SU-DHL-6 (cell line): ENCODE measurements at regions not wholly inside any gene's neighbourhood (a gene's known extent, or its start where the extent isn't known, plus 50 kb on each side); places are given as distances from the start of the nearest gene placed in this dataset.

Source experiments
- EZH2phosphoT487 ChIP-seq: fragments of 200-600 bp; sonication (generic), shearing (Covaris generic); conservative IDR thresholded peaks from 2 replicates; pipeline ENCODE4 v1.6.1; 2018; ENCODE audit warnings: mild to moderate bottlenecking, antibody characterized with exemption, low read length, moderate library complexity, mixed read lengths
- TF ChIP-seq, protein P1 (sequence below): fragments of 200-600 bp; sonication (generic); IDR thresholded peaks from one replicate; pipeline ENCODE4 v1.5.1; 2017; ENCODE audit warnings: antibody characterized with exemption, mild to moderate bottlenecking, low read length, moderate library complexity; ENCODE audit not compliant: insufficient read depth, poor library complexity, severe bottlenecking

DNA sequence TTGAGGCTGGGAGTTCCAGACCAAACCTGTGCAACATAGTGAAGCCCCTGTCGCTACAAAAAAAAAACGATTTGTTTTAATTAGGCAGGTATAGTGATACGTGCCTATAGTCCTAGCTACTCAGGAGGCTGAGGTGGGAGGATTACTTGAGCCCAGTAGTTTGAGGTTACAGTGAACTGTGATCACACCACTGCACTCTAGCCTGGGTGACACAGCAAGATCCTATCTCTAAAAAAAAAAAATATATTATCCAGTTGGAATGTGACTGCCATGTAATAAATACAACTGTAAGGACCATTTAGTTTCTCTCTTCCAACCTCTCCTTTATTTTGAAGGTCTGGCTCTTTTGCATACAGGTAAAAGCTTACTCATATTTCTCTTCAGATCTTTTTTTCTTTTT, 571.5 kb downstream of the UTRN start:
- TF ChIP-seq, protein P1, sequence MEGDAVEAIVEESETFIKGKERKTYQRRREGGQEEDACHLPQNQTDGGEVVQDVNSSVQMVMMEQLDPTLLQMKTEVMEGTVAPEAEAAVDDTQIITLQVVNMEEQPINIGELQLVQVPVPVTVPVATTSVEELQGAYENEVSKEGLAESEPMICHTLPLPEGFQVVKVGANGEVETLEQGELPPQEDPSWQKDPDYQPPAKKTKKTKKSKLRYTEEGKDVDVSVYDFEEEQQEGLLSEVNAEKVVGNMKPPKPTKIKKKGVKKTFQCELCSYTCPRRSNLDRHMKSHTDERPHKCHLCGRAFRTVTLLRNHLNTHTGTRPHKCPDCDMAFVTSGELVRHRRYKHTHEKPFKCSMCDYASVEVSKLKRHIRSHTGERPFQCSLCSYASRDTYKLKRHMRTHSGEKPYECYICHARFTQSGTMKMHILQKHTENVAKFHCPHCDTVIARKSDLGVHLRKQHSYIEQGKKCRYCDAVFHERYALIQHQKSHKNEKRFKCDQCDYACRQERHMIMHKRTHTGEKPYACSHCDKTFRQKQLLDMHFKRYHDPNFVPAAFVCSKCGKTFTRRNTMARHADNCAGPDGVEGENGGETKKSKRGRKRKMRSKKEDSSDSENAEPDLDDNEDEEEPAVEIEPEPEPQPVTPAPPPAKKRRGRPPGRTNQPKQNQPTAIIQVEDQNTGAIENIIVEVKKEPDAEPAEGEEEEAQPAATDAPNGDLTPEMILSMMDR = no peak
- TF ChIP-seq EZH2phosphoT487 = no peak
